NCI-H1417 treated with DMSO at 0.1 percent for 48 hours (cell line): ENCODE measurements at regions not wholly inside any gene's neighbourhood (a gene's known extent, or its start where the extent isn't known, plus 50 kb on each side); places are given as distances from the start of the nearest gene placed in this dataset.
"Not testable (repeated sequence)": the region's sequence is repeated elsewhere in the genome, so short reads cannot be mapped to it uniquely, and the experiment has no call there.

Source experiments
- DNase-seq: peaks from one replicate; lab custom pipeline; 2025; lab: John Stamatoyannopoulos, UW

- no peak for DNase-seq
Observed at GRCh38 chr5:124796495-124796894, 50.1 kb upstream of the ZNF608 start.

GRCh38 chr5:124797665-124798087, 51.2 kb upstream of the ZNF608 start:
- no peak for DNase-seq

- DNase-seq, result no peak
Observed at GRCh38 chr5:124798890-124799289, 52.5 kb upstream of the ZNF608 start.

- no peak for DNase-seq
Observed at GRCh38 chr5:124801551-124801950, 55.1 kb upstream of the ZNF608 start.

- DNase-seq, result no peak
Observed at GRCh38 chr5:124803617-124804323, 57.3 kb upstream of the ZNF608 start.

GRCh38 chr5:124806026-124806372, 59.6 kb upstream of the ZNF608 start:
- no peak for DNase-seq

- DNase-seq, result peak; percentile 80
Observed at GRCh38 chr5:124806373-124807077, 60.1 kb upstream of the ZNF608 start.

- DNase-seq, result no peak
Observed at GRCh38 chr5:124808842-124809268, 62.4 kb upstream of the ZNF608 start.

GRCh38 chr5:124810396-124811006, 64.1 kb upstream of the ZNF608 start:
- DNase-seq, result no peak

- no peak for DNase-seq
Observed at GRCh38 chr5:124812771-124813358, 66.4 kb upstream of the ZNF608 start.

- no peak for DNase-seq
Observed at GRCh38 chr5:124816381-124816780, 69.9 kb upstream of the ZNF608 start.

GRCh38 chr5:124819201-124819600, 72.8 kb upstream of the ZNF608 start:
- no peak for DNase-seq

- DNase-seq, result no peak
Observed at GRCh38 chr5:124822647-124823046, 76.2 kb upstream of the ZNF608 start.

- no peak for DNase-seq
Observed at GRCh38 chr5:124823380-124823779, 76.9 kb upstream of the ZNF608 start.

GRCh38 chr5:124824637-124825158, 78.3 kb upstream of the ZNF608 start:
- DNase-seq, result no peak

GRCh38 chr5:124825250-124825982, 79.0 kb upstream of the ZNF608 start:
- no peak for DNase-seq

GRCh38 chr5:124825983-124826337, 79.5 kb upstream of the ZNF608 start:
- no peak for DNase-seq

GRCh38 chr5:124828731-124829234, 82.3 kb upstream of the ZNF608 start:
- DNase-seq, result no peak

GRCh38 chr5:124831687-124832240, 85.3 kb upstream of the ZNF608 start:
- DNase-seq, result no peak

- DNase-seq, result no peak
Observed at GRCh38 chr5:124832510-124832909, 86.1 kb upstream of the ZNF608 start.

GRCh38 chr5:124836314-124836713, 89.9 kb upstream of the ZNF608 start:
- DNase-seq, result not testable (repeated sequence)
